PC-3 (cell line): ENCODE measurements at regions not wholly inside any gene's neighbourhood (a gene's known extent, or its start where the extent isn't known, plus 50 kb on each side); places are given as distances from the start of the nearest gene placed in this dataset.
"Not testable (repeated sequence)": the region's sequence is repeated elsewhere in the genome, so short reads cannot be mapped to it uniquely, and the experiment has no call there.

Experiments used
- ATAC-seq: fragments of 200-7000 bp; cut with Tn5 transposase; 2 replicates; pipeline ENCODE4 v1.9.1; 2020; ENCODE audit warnings: mild to moderate bottlenecking, moderate library complexity
- BruUV-seq: library from RNA; stranded (reverse); fragments of 400-500 nt; replicated peaks from 2 replicates; lab custom pipeline; 2021; lab: Mats Ljungman, UMichigan
- CTCF ChIA-PET: fragments of 300-600 bp; sonication (Branson Sonifier 250); formaldehyde crosslinking; loops from one replicate; lab custom pipeline; 2022; ENCODE audit warnings: antibody characterized with exemption; lab: Charles Lee
- POLR2A ChIA-PET: fragments of 300-600 bp; sonication (Branson Sonifier 250); formaldehyde crosslinking; loops from one replicate; lab custom pipeline; 2022; ENCODE audit warnings: antibody characterized with exemption; ENCODE audit not compliant: unreplicated experiment; lab: Charles Lee
- DNase-seq: peaks from one replicate; pipeline ENCODE4 v3.0.0-alpha.2; 2015
- H2AFZ ChIP-seq: fragments of 300-600 bp; sonication (generic); 2 replicates; pipeline ENCODE4 v1.6.0; 2016; ENCODE audit warnings: antibody characterized with exemption, low read length
- H3F3A ChIP-seq: fragments of 300-600 bp; sonication (generic); one replicate; pipeline ENCODE4 v1.6.0; 2017; ENCODE audit warnings: antibody characterized with exemption, low read length, control low read depth, mild to moderate bottlenecking; ENCODE audit not compliant: unreplicated experiment
- H3K27ac ChIP-seq: fragments of 300-600 bp; sonication (generic); 2 replicates; pipeline ENCODE4 v1.5.1; 2016; ENCODE audit warnings: mild to moderate bottlenecking, low read length
- H3K27me3 ChIP-seq: fragments of 300-600 bp; sonication (generic); 2 replicates; pipeline ENCODE4 v1.6.1; 2016; ENCODE audit warnings: low read length, mixed read lengths
- H3K36me3 ChIP-seq: fragments of 300-600 bp; sonication (generic); 2 replicates; pipeline ENCODE4 v1.6.1; 2016; ENCODE audit warnings: low read depth, mixed run types, low read length, mixed read lengths
- H3K4me1 ChIP-seq: fragments of 300-600 bp; sonication (generic); 2 replicates; pipeline ENCODE4 v1.5.1; 2016; ENCODE audit warnings: low read length; ENCODE audit not compliant: insufficient read depth
- H3K4me2 ChIP-seq: fragments of 300-600 bp; sonication (generic); 2 replicates; pipeline ENCODE4 v1.6.0; 2016; ENCODE audit warnings: low read length
- H3K4me3 ChIP-seq: fragments of 300-600 bp; sonication (generic); 2 replicates; pipeline ENCODE4 v1.5.1; 2016; ENCODE audit warnings: mild to moderate bottlenecking, low read length, mixed read lengths
- H3K79me2 ChIP-seq: fragments of 300-600 bp; sonication (generic); 2 replicates; pipeline ENCODE4 v1.6.1; 2017; ENCODE audit warnings: low read length, mixed read lengths
- H3K9ac ChIP-seq: fragments of 300-600 bp; sonication (generic); 2 replicates; pipeline ENCODE4 v1.6.0; 2016; ENCODE audit warnings: mild to moderate bottlenecking, low read length
- H3K9me2 ChIP-seq: fragments of 300-600 bp; sonication (generic); replicated peaks from 2 replicates; pipeline ENCODE4 v1.6.1; 2016; ENCODE audit warnings: mixed run types, low read length, mixed read lengths
- H3K9me3 ChIP-seq: fragments of 300-600 bp; sonication (generic); 2 replicates; pipeline ENCODE4 v1.6.1; 2016; ENCODE audit warnings: low read length, mixed read lengths
- H4K20me1 ChIP-seq: fragments of 300-600 bp; sonication (generic); 2 replicates; pipeline ENCODE4 v1.6.1; 2016; ENCODE audit warnings: low read length, mixed read lengths
- CTCF ChIP-seq: fragments of 300-600 bp; sonication (generic); conservative IDR thresholded peaks from 2 replicates; pipeline ENCODE4 v1.5.1; 2017; ENCODE audit warnings: antibody characterized with exemption, low read depth, mild to moderate bottlenecking, low read length
- EZH2 ChIP-seq: fragments of 300-600 bp; sonication (generic); IDR thresholded peaks from one replicate; pipeline ENCODE4 v1.6.1; 2017; ENCODE audit warnings: antibody characterized with exemption, mild to moderate bottlenecking, low read length; ENCODE audit not compliant: unreplicated experiment
- EZH2phosphoT487 ChIP-seq: fragments of 300-600 bp; sonication (generic); IDR thresholded peaks from 2 replicates; pipeline ENCODE4 v1.6.1; 2018; ENCODE audit warnings: mild to moderate bottlenecking, antibody characterized with exemption, low read length, borderline replicate concordance
- intact Hi-C: fragments of 100-400 bp; cut with micrococcal nuclease; formaldehyde crosslinking; loops from 2 replicates; pipeline ENCODE4 v1.9.0; 2023

DNA sequence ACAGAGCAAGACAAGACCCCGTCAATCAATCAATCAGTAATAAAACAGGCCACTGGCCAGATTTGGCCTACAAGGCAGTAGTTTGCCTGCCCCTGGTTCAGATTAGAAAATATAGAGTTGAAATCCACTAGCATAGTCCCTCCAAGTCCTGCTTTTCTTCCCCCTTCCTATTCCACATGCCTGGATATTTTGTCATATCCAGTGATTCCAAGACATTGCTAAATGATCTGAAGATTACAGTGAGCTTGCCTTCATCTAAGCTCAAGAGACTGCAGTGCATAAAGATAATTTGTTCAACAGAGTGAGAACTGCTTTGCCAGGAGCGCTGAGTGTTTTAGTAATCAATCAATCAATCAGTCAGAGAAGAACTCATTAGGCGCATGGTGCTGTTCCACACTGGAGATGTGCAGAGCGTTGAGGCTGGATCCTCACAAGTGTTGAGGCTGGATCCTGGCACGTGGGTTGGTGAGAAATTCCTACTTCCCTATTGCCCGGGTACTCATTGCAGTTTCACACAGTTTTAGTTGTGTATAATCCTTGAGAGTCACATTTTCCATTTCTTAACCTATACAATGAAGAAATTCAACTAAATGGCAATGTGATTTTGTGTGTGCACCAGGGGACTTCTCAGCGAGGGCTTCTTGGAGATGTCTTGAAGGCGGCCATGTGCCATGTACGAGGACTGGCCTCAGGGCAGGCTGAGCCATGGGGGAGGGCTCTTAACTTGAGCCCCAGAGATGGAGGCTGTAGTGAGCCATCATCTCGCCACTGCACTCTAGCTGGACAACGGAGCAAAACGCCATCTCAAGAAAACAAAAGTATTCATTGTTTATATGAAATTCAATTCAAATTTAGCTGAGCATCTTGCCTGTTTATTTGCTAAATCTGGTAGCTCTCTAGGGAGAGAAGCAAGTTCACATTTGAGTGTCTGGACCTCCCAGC lies 76.3 kb downstream of the TOMM20 start:
- intact Hi-C loops, result no loop called here
- no TSS peak for BruUV-seq
- Histone ChIP-seq H3K27ac (no peak overlapping the region), H3K9me3 (no peaks in the 10 kb centered on the region), H2AFZ (no peak overlapping the region), H3K27me3 (no peaks in the 10 kb centered on the region), H3K9ac (no peak overlapping the region), H3K4me1 (peaks cover 15% of the 10 kb centered on the region), H3F3A (no peaks in the 10 kb centered on the region), H3K9me2 (no peaks in the 10 kb centered on the region), H3K79me2 (no peaks in the 10 kb centered on the region), H3K4me3 (no peak overlapping the region), H3K4me2 (no peak overlapping the region), H4K20me1 (no peaks in the 10 kb centered on the region), H3K36me3 (no peaks in the 10 kb centered on the region)
- no peak for TF ChIP-seq EZH2
- TF ChIP-seq EZH2phosphoT487, result no peak
- TF ChIP-seq CTCF, result no peak
- ChIA-PET POLR2A (no interaction called here), CTCF (no interaction called here)
- ATAC-seq, result no peak
- DNase-seq, result no peak

GRCh38 chr1:235051521-235051920 lies 77.1 kb downstream of the TOMM20 start:
- intact Hi-C loops, result no loop called here
- H4K20me1 ChIP-seq, result no peaks in the 10 kb centered on the region
- no peaks in the 10 kb centered on the region for H3K9me3 ChIP-seq
- POLR2A ChIA-PET, result no interaction called here
- H2AFZ ChIP-seq, result no peak overlapping the region
- no peaks in the 10 kb centered on the region for H3F3A ChIP-seq
- DNase-seq, result no peak
- BruUV-seq, result no TSS peak
- no peaks in the 10 kb centered on the region for H3K27me3 ChIP-seq
- H3K79me2 ChIP-seq, result no peaks in the 10 kb centered on the region
- ATAC-seq, result no peak
- H3K4me3 ChIP-seq, result no peak overlapping the region
- CTCF ChIA-PET, result no interaction called here
- no peaks in the 10 kb centered on the region for H3K9me2 ChIP-seq
- no peak overlapping the region for H3K4me2 ChIP-seq
- H3K27ac ChIP-seq, result no peak overlapping the region
- peaks cover 16% of the 10 kb centered on the region for H3K4me1 ChIP-seq
- H3K36me3 ChIP-seq, result no peaks in the 10 kb centered on the region
- H3K9ac ChIP-seq, result no peak overlapping the region
- TF ChIP-seq EZH2phosphoT487, result no peak
- TF ChIP-seq CTCF, result no peak
- no peak for TF ChIP-seq EZH2

GRCh38 chr1:235050911-235051360 lies 77.7 kb downstream of the TOMM20 start:
- Histone ChIP-seq H3K9me3 (no peaks in the 10 kb centered on the region), H3K9me2 (no peaks in the 10 kb centered on the region), H3K4me2 (no peak overlapping the region), H4K20me1 (no peaks in the 10 kb centered on the region), H3K4me1 (peaks cover 16% of the 10 kb centered on the region), H3K27me3 (no peaks in the 10 kb centered on the region), H3K36me3 (no peaks in the 10 kb centered on the region), H3K9ac (no peak overlapping the region), H2AFZ (no peak overlapping the region), H3K79me2 (no peaks in the 10 kb centered on the region), H3F3A (no peaks in the 10 kb centered on the region), H3K27ac (no peak overlapping the region), H3K4me3 (no peak overlapping the region)
- ATAC-seq (no peak), DNase-seq (no peak)
- BruUV-seq, result no TSS peak
- POLR2A ChIA-PET, result interaction anchor here (0.6 kb wide), 1 partner anchor 327 kb away, joined by 6 read pairs; no protein-coding TSS in a partner anchor
- CTCF ChIA-PET, result no interaction called here
- intact Hi-C loops, result no loop called here
- no peak for TF ChIP-seq CTCF
- no peak for TF ChIP-seq EZH2
- TF ChIP-seq EZH2phosphoT487, result no peak

DNA sequence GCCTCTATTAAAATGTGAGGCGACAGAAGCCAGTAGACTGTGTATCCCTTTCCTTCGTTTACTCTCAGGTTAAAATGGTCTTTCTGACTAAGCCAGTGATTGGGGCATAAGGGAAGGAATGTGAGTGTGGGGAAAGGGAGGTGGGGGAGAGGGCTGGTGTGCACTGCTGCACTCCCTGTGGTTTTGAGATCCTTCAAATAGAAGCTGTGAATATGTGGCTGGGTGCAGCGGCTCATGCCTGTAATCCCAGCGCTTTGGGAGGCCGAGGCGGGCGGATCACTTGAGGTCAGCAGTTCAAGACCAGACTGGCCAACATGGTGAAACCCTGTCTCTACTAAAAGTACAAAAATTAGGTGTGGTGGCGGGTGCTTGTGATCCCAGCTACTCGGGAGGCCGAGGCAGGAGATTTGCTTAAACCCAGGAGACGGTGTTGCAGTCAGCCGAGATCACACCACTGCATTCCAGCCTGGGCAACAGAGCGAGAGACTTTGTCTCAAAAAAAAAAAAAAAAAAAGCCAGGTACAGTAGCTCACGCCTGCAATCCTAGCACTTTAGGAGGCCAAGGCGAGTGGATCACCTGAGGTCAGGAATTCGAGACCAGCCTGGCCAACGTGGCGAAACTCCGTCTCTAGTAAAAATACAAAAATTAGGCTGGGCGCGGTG lies 78.8 kb downstream of the TOMM20 start:
- H3K27me3 ChIP-seq, intact Hi-C loops, H3K79me2 ChIP-seq, H3K9ac ChIP-seq, POLR2A ChIA-PET, H3K27ac ChIP-seq, H3K4me3 ChIP-seq, H3K4me2 ChIP-seq, H3F3A ChIP-seq, CTCF ChIA-PET, H3K36me3 ChIP-seq, H3K9me3 ChIP-seq, H3K9me2 ChIP-seq, H2AFZ ChIP-seq, BruUV-seq, H4K20me1 ChIP-seq, ATAC-seq, DNase-seq: not testable (repeated sequence)
- H3K4me1 ChIP-seq, result peaks cover 16% of the 10 kb centered on the region
